OCI-LY3 (cell line): ENCODE measurements at regions not wholly inside any gene's neighbourhood (a gene's known extent, or its start where the extent isn't known, plus 50 kb on each side); places are given as distances from the start of the nearest gene placed in this dataset.

Experiments used
- H2AFZ ChIP-seq: fragments of 200-600, 300-600 bp; shearing (Covaris generic); 2 replicates; pipeline ENCODE4 v1.6.0; 2014; ENCODE audit warnings: antibody characterized with exemption, low read depth, low read length
- H3K27ac ChIP-seq: fragments of 200-600, 300-600 bp; sonication (generic); 2 replicates; pipeline ENCODE4 v1.5.1; 2014; ENCODE audit warnings: mild to moderate bottlenecking, low read length, moderate library complexity, mixed read lengths
- H3K27me3 ChIP-seq: fragments of 200-600, 300-600 bp; sonication (generic); 2 replicates; pipeline ENCODE4 v1.6.1; 2014; ENCODE audit warnings: low read depth, low read length, mixed read lengths
- H3K36me3 ChIP-seq: fragments of 200-600, 300-600 bp; sonication (generic); replicated peaks from 2 replicates; pipeline ENCODE3; 2014; ENCODE audit warnings: low read depth, low read length, mixed read lengths
- H3K4me1 ChIP-seq: fragments of 300-600, 200-600 bp; sonication (generic); 2 replicates; pipeline ENCODE4 v1.6.1; 2014; ENCODE audit warnings: low read length, mixed read lengths
- H3K4me2 ChIP-seq: fragments of 200-600, 300-600 bp; sonication (generic); 2 replicates; pipeline ENCODE4 v1.6.1; 2014; ENCODE audit warnings: low read length, mixed read lengths
- H3K4me3 ChIP-seq: fragments of 300-600, 200-600 bp; sonication (generic); 2 replicates; pipeline ENCODE4 v1.5.1; 2014; ENCODE audit warnings: antibody characterized with exemption, mild to moderate bottlenecking, low read length, moderate library complexity
- H3K79me2 ChIP-seq: fragments of 300-600, 200-600 bp; shearing (Covaris generic); 2 replicates; pipeline ENCODE4 v1.6.1; 2014; ENCODE audit warnings: mild to moderate bottlenecking, low read length, mixed read lengths
- H3K9ac ChIP-seq: fragments of 300-600, 200-600 bp; shearing (Covaris generic); 2 replicates; pipeline ENCODE4 v1.6.0; 2014; ENCODE audit warnings: mild to moderate bottlenecking, low read length, moderate library complexity
- H3K9me3 ChIP-seq: fragments of 200-600, 300-600 bp; shearing (Covaris generic); 2 replicates; pipeline ENCODE4 v1.6.1; 2014; ENCODE audit warnings: low read length, mixed read lengths; ENCODE audit not compliant: insufficient read depth
- H4K20me1 ChIP-seq: fragments of 200-600, 300-600 bp; sonication (generic); 2 replicates; pipeline ENCODE4 v1.6.1; 2016; ENCODE audit warnings: low read length, mixed read lengths; ENCODE audit not compliant: insufficient read depth
- CTCF ChIP-seq: fragments of 200-600, 300-600 bp; sonication (generic); IDR thresholded peaks from 2 replicates; pipeline ENCODE4 v1.5.1; 2014; ENCODE audit warnings: antibody characterized with exemption, low read length, low read depth
- EZH2phosphoT487 ChIP-seq: fragments of 200-600 bp; shearing (Covaris generic); IDR thresholded peaks from 2 replicates; pipeline ENCODE4 v1.6.1; 2018; ENCODE audit warnings: antibody characterized with exemption, mixed run types, low read depth

GRCh38 chr2:224174990-224175389 is 135.9 kb upstream of the SERPINE2 start:
- Histone ChIP-seq H3K27me3 (peaks cover 3% of the 10 kb centered on the region; the same call in 1 of the 2 replicates), H3K9ac (no peak overlapping the region), H4K20me1 (no peaks in the 10 kb centered on the region), H3K27ac (no peak overlapping the region), H2AFZ (no peak overlapping the region), H3K4me2 (no peak overlapping the region), H3K36me3 (no peaks in the 10 kb centered on the region), H3K4me3 (no peak overlapping the region), H3K9me3 (no peaks in the 10 kb centered on the region), H3K79me2 (no peaks in the 10 kb centered on the region), H3K4me1 (no peaks in the 10 kb centered on the region)
- no peak for TF ChIP-seq CTCF
- no peak for TF ChIP-seq EZH2phosphoT487

- Histone ChIP-seq H2AFZ (no peak overlapping the region), H3K4me1 (no peaks in the 10 kb centered on the region), H4K20me1 (no peaks in the 10 kb centered on the region), H3K4me2 (no peak overlapping the region), H3K4me3 (no peak overlapping the region), H3K9me3 (no peaks in the 10 kb centered on the region), H3K9ac (no peak overlapping the region), H3K36me3 (no peaks in the 10 kb centered on the region), H3K27ac (no peak overlapping the region), H3K27me3 (peaks cover 3% of the 10 kb centered on the region; the same call in 1 of the 2 replicates), H3K79me2 (no peaks in the 10 kb centered on the region)
- TF ChIP-seq CTCF (no peak), EZH2phosphoT487 (no peak)
Observed at GRCh38 chr2:224174521-224174920, 135.4 kb upstream of the SERPINE2 start.

- peaks cover 3% of the 10 kb centered on the region; the same call in 1 of the 2 replicates for H3K27me3 ChIP-seq
- H3K9ac ChIP-seq = no peak overlapping the region
- TF ChIP-seq EZH2phosphoT487 (no peak), CTCF (no peak)
Observed at GRCh38 chr2:224173933-224174332, 134.8 kb upstream of the SERPINE2 start.

GRCh38 chr2:224173210-224173609 is 134.1 kb upstream of the SERPINE2 start:
- Histone ChIP-seq H3K27ac (no peak overlapping the region), H3K36me3 (no peaks in the 10 kb centered on the region), H3K9me3 (no peaks in the 10 kb centered on the region), H3K4me2 (no peak overlapping the region), H3K4me1 (no peaks in the 10 kb centered on the region), H3K27me3 (peaks cover 3% of the 10 kb centered on the region; the same call in 1 of the 2 replicates), H4K20me1 (no peaks in the 10 kb centered on the region), H2AFZ (no peak overlapping the region), H3K9ac (no peak overlapping the region), H3K79me2 (no peaks in the 10 kb centered on the region), H3K4me3 (no peak overlapping the region)
- TF ChIP-seq EZH2phosphoT487 = no peak
- TF ChIP-seq CTCF = no peak

More at GRCh38 chr2:224173933-224174332, 134.8 kb upstream of the SERPINE2 start:
- H3K4me2 ChIP-seq = no peak overlapping the region
- H3K27ac ChIP-seq = no peak overlapping the region
- H3K4me3 ChIP-seq = no peak overlapping the region
- no peak overlapping the region for H2AFZ ChIP-seq
- no peaks in the 10 kb centered on the region for H3K4me1 ChIP-seq
- no peaks in the 10 kb centered on the region for H3K9me3 ChIP-seq
- no peaks in the 10 kb centered on the region for H3K36me3 ChIP-seq
- no peaks in the 10 kb centered on the region for H3K79me2 ChIP-seq
- H4K20me1 ChIP-seq = no peaks in the 10 kb centered on the region
